ENCODE measurements at regions not wholly inside any gene's neighbourhood (a gene's known extent, or its start where the extent isn't known, plus 50 kb on each side); places are given as distances from the start of the nearest gene placed in this dataset.

GRCh38 chr12:89250636-89251035 lies 101.7 kb downstream of the DUSP6 start:
- Histone ChIP-seq H2AFZ (ENCODE audit: low read depth) (no peak overlapping the region), H3K27me3 (ENCODE audit: insufficient read depth, low read depth) (no peaks in the 10 kb centered on the region), H3K36me3 (ENCODE audit: insufficient read depth) (no peaks in the 10 kb centered on the region), H3K79me2 (ENCODE audit: insufficient read depth, low read depth) (no peaks in the 10 kb centered on the region), H3K4me3 (IDR thresholded peaks at IDR 0.05; ENCODE audit: insufficient read depth, low read depth, low read length) (no peak overlapping the region), H3K4me2 (no peak overlapping the region), H3K9ac (no peak overlapping the region), H3K27ac (no peak overlapping the region), H4K20me1 (ENCODE audit: insufficient read depth) (no peaks in the 10 kb centered on the region), H3K4me1 (ENCODE audit: low read depth, poor library complexity, severe bottlenecking) (peaks cover 57% of the 10 kb centered on the region)
- TF ChIP-seq CTCF (conservative IDR thresholded peaks at IDR 0.05; ENCODE audit: low read depth, low read length): no peak

- Histone ChIP-seq H3K36me3 (ENCODE audit: insufficient read depth) (no peaks in the 10 kb centered on the region), H3K9ac (no peak overlapping the region), H4K20me1 (ENCODE audit: insufficient read depth) (no peaks in the 10 kb centered on the region), H3K79me2 (ENCODE audit: insufficient read depth, low read depth) (no peaks in the 10 kb centered on the region), H2AFZ (ENCODE audit: low read depth) (no peak overlapping the region), H3K27me3 (ENCODE audit: insufficient read depth, low read depth) (no peaks in the 10 kb centered on the region), H3K4me1 (ENCODE audit: low read depth, poor library complexity, severe bottlenecking) (peaks cover 62% of the 10 kb centered on the region), H3K27ac (no peak overlapping the region), H3K4me2 (no peak overlapping the region), H3K4me3 (IDR thresholded peaks at IDR 0.05; ENCODE audit: insufficient read depth, low read depth, low read length) (no peak overlapping the region)
- no peak for TF ChIP-seq CTCF (conservative IDR thresholded peaks at IDR 0.05; ENCODE audit: low read depth, low read length)
Measured at GRCh38 chr12:89250213-89250612, 102.1 kb downstream of the DUSP6 start.

GRCh38 chr12:89247967-89248366 lies 104.3 kb downstream of the DUSP6 start:
- H3K36me3 ChIP-seq (ENCODE audit: insufficient read depth): no peaks in the 10 kb centered on the region
- TF ChIP-seq CTCF (conservative IDR thresholded peaks at IDR 0.05; ENCODE audit: low read depth, low read length): no peak
- H3K79me2 ChIP-seq (ENCODE audit: insufficient read depth, low read depth): no peaks in the 10 kb centered on the region
- H3K9ac ChIP-seq: no peak overlapping the region
- no peak overlapping the region for H2AFZ ChIP-seq (ENCODE audit: low read depth)
- no peak overlapping the region for H3K27ac ChIP-seq
- H3K27me3 ChIP-seq (ENCODE audit: insufficient read depth, low read depth): no peaks in the 10 kb centered on the region
- H3K4me3 ChIP-seq (IDR thresholded peaks at IDR 0.05; ENCODE audit: insufficient read depth, low read depth, low read length): no peak overlapping the region
- H4K20me1 ChIP-seq (ENCODE audit: insufficient read depth): no peaks in the 10 kb centered on the region
- no peak overlapping the region for H3K4me2 ChIP-seq
- peaks cover 77% of the 10 kb centered on the region for H3K4me1 ChIP-seq (ENCODE audit: low read depth, poor library complexity, severe bottlenecking)

- no peaks in the 10 kb centered on the region for H3K27me3 ChIP-seq (ENCODE audit: insufficient read depth, low read depth)
- no peaks in the 10 kb centered on the region for H4K20me1 ChIP-seq (ENCODE audit: insufficient read depth)
- peaks cover 77% of the 10 kb centered on the region for H3K4me1 ChIP-seq (ENCODE audit: low read depth, poor library complexity, severe bottlenecking)
- no peak overlapping the region for H3K9ac ChIP-seq
- H3K79me2 ChIP-seq (ENCODE audit: insufficient read depth, low read depth): no peaks in the 10 kb centered on the region
- no peak overlapping the region for H3K4me3 ChIP-seq (IDR thresholded peaks at IDR 0.05; ENCODE audit: insufficient read depth, low read depth, low read length)
- no peak overlapping the region for H2AFZ ChIP-seq (ENCODE audit: low read depth)
- H3K36me3 ChIP-seq (ENCODE audit: insufficient read depth): no peaks in the 10 kb centered on the region
- no peak overlapping the region; the same call in 1 of the 2 replicates for H3K4me2 ChIP-seq
- TF ChIP-seq CTCF (conservative IDR thresholded peaks at IDR 0.05; ENCODE audit: low read depth, low read length): no peak
- no peak overlapping the region for H3K27ac ChIP-seq
Measured at GRCh38 chr12:89247541-89247942, 104.8 kb downstream of the DUSP6 start.
